Lung (tissue), 11 donors: ENCODE measurements at regions not wholly inside any gene's neighbourhood (a gene's known extent, or its start where the extent isn't known, plus 50 kb on each side); places are given as distances from the start of the nearest gene placed in this dataset.
A peak's percentile ranks its signal among the peaks of the same experiment; 100 is the strongest.

Experiments
- ATAC-seq: fragments of 200-7000 bp; cut with Tn5 transposase; one replicate; pipeline ENCODE4 v1.9.1; 2020; ENCODE audit warnings: moderate number of reproducible peaks; ENCODE audit not compliant: insufficient read depth, low FRiP score
- DNase-seq, 3 donors: peaks; one replicate each; pipeline ENCODE4 v3.0.0-alpha.2; 2013 to 2017
- H3K27ac ChIP-seq, 2 donors: one replicate each; pipeline ENCODE4 v1.5.1; 2013; ENCODE audit warnings: mild to moderate bottlenecking in 2 of 2, moderate library complexity in 2 of 2, control low read depth in 1 of 2, inconsistent platforms in 1 of 2, low read depth in 1 of 2, low read length in 1 of 2
- H3K27me3 ChIP-seq, 3 donors: one replicate each; pipeline ENCODE4 v1.5.1; 2013; ENCODE audit warnings: low read length in 2 of 3; ENCODE audit not compliant: control insufficient read depth in 3 of 3, insufficient read depth in 3 of 3
- H3K36me3 ChIP-seq, 4 donors: one replicate each; pipeline ENCODE4 v1.5.1; 2013; ENCODE audit warnings: low read length in 4 of 4, mild to moderate bottlenecking in 1 of 4, moderate library complexity in 1 of 4; ENCODE audit not compliant: control insufficient read depth in 4 of 4, insufficient read depth in 4 of 4
- H3K4me1 ChIP-seq, 5 donors: one replicate each; pipeline ENCODE4 v1.5.1; 2013; ENCODE audit warnings: low read length in 5 of 5, mild to moderate bottlenecking in 2 of 5, moderate library complexity in 1 of 5; ENCODE audit not compliant: control insufficient read depth in 5 of 5, insufficient read depth in 5 of 5
- H3K4me3 ChIP-seq: one replicate; pipeline ENCODE4 v1.5.1; 2013; ENCODE audit warnings: mild to moderate bottlenecking, control low read depth, moderate library complexity
- H3K9ac ChIP-seq, 2 donors: one replicate each; pipeline ENCODE4 v1.5.1; 2013; ENCODE audit warnings: low read length in 2 of 2, control low read depth in 1 of 2; ENCODE audit not compliant: insufficient read depth in 1 of 2
- H3K9me3 ChIP-seq, 4 donors: one replicate each; pipeline ENCODE4 v1.5.1; 2013; ENCODE audit warnings: low read length in 3 of 4, mild to moderate bottlenecking in 1 of 4, moderate library complexity in 1 of 4; ENCODE audit not compliant: control insufficient read depth in 4 of 4, insufficient read depth in 3 of 4
- WGBS, 2 donors: extraction: QIAGEN DNeasy Blood & Tissue Kit; methylation state at CpG; one replicate each; pipeline ENCODE4 v1.1.7; 2013; 5-methylcytosine and 5-hydroxymethylcytosine counted together
- TF ChIP-seq, protein P1 (sequence below): IDR thresholded peaks from 2 replicates; pipeline ENCODE4 v1.5.1; 2012; ENCODE audit warnings: mild to moderate bottlenecking; ENCODE audit errors: control extremely low read depth, extremely low read depth
- donor health status: control.
- donor health status: control.
- donor health status: Bipolar disorder and iron deficiency.
- donor health status: healthy.
- donor health status: DM: yes; HTN: yes; CAD: no.

DNA sequence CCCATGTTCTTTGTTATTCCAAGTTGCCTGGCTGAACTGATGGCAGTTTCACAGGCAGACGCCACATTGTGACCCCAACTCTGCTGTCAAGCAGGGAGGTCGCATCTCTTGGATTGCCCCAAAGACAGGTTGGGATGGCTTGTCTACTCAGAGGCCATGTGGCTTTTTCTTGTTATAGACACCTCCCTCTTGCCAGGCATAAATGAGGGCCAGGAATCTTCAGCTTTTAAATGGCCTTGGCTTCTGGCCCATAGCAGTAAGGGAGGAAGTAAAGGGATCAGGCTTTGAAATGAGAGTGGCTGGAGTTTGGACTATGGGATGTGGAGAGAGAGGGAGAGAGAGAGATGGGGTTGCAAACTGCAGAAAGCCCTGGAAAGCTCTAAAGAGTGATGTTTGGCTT lies 215.0 kb downstream of the TBX5 start:
- peaks cover 0 to 18% (median 0%) of the 10 kb centered on the region in 3 donors for H3K27me3 ChIP-seq
- no peaks in the 10 kb centered on the region for H3K36me3 ChIP-seq
- TF ChIP-seq, protein P1, sequence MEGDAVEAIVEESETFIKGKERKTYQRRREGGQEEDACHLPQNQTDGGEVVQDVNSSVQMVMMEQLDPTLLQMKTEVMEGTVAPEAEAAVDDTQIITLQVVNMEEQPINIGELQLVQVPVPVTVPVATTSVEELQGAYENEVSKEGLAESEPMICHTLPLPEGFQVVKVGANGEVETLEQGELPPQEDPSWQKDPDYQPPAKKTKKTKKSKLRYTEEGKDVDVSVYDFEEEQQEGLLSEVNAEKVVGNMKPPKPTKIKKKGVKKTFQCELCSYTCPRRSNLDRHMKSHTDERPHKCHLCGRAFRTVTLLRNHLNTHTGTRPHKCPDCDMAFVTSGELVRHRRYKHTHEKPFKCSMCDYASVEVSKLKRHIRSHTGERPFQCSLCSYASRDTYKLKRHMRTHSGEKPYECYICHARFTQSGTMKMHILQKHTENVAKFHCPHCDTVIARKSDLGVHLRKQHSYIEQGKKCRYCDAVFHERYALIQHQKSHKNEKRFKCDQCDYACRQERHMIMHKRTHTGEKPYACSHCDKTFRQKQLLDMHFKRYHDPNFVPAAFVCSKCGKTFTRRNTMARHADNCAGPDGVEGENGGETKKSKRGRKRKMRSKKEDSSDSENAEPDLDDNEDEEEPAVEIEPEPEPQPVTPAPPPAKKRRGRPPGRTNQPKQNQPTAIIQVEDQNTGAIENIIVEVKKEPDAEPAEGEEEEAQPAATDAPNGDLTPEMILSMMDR, result no peak

GRCh38 chr12:114189266-114189665 lies 216.7 kb downstream of the TBX5 start:
- WGBS, 2 donors, result 86 to 92% methylated on average over 4 of the region's 4 CpGs
- H3K9me3 ChIP-seq, result peaks cover 0 to 4% (median 2%) of the 10 kb centered on the region in 4 donors
- DNase-seq (no peak), ATAC-seq (no peak)
- TF ChIP-seq, protein P1, result no peak
- H3K27me3 ChIP-seq, result peaks cover 0 to 11% (median 0%) of the 10 kb centered on the region in 3 donors
- no peak overlapping the region for H3K9ac ChIP-seq
- no peak overlapping the region for H3K4me3 ChIP-seq
- no peaks in the 10 kb centered on the region for H3K36me3 ChIP-seq
- no peak overlapping the region for H3K27ac ChIP-seq
- H3K4me1 ChIP-seq, result peaks cover 0 to 9% (median 5%) of the 10 kb centered on the region in 5 donors

More for the DNA sequence above, 215.0 kb downstream of the TBX5 start:
- peaks cover 0 to 9% (median 1%) of the 10 kb centered on the region in 5 donors for H3K4me1 ChIP-seq
- no peak overlapping the region for H3K27ac ChIP-seq
- 78 to 89% methylated on average over 2 of the region's 2 CpGs for WGBS, 2 donors
- peak; percentile 31 to 77 (median 72) for DNase-seq
- H3K4me3 ChIP-seq, result no peak overlapping the region
- no peak overlapping the region for H3K9ac ChIP-seq
- peaks cover 0 to 4% (median 2%) of the 10 kb centered on the region in 4 donors for H3K9me3 ChIP-seq
- ATAC-seq, result no peak

- WGBS, 2 donors, result 34 to 38% methylated on average over 17 of the region's 17 CpGs
- Histone ChIP-seq H3K27me3 (peaks cover 0 to 3% (median 0%) of the 10 kb centered on the region in 3 donors), H3K36me3 (no peaks in the 10 kb centered on the region), H3K9ac (no peak overlapping the region), H3K27ac (no peak overlapping the region), H3K9me3 (peaks cover 0 to 4% (median under 1%) of the 10 kb centered on the region in 4 donors), H3K4me3 (no peak overlapping the region), H3K4me1 (peaks cover 0 to 7% (median 5%) of the 10 kb centered on the region in 5 donors)
- TF ChIP-seq, protein P1, result no peak
- ATAC-seq, result no peak
- DNase-seq, result no peak
Measured at GRCh38 chr12:114186241-114187002, 219.5 kb downstream of the TBX5 start.
